H1 (cell line): ENCODE measurements at regions not wholly inside any gene's neighbourhood (a gene's known extent, or its start where the extent isn't known, plus 50 kb on each side); places are given as distances from the start of the nearest gene placed in this dataset.

Experiments used
- CTCF ChIA-PET: fragments of 300-600 bp; sonication (Branson Sonifier 250); formaldehyde crosslinking; loops from one replicate; lab custom pipeline; 2021; ENCODE audit not compliant: partially characterized antibody; lab: Charles Lee
- POLR2A ChIA-PET: fragments of 300-600 bp; sonication (Branson Sonifier 250); formaldehyde crosslinking; loops from one replicate; lab custom pipeline; 2021; ENCODE audit warnings: inconsistent platforms; ENCODE audit not compliant: partially characterized antibody; lab: Charles Lee
- DNase-seq, 2 experiments: peaks; one replicate each; pipeline versions ENCODE4 v3.0.0 to v3.0.0-alpha.2; 2010 to 2022; ENCODE audit warnings: low spot score in 2 of 2, low read depth in 1 of 2, mixed read lengths in 1 of 2
- FAIRE-seq: peaks from 2 replicates; lab custom pipeline; 2011; peaks lifted over from hg19 to GRCh38; lab: Jason Lieb, UNC
- H2AFZ ChIP-seq: 2 replicates; pipeline ENCODE4 v1.8.1; 2012; ENCODE audit warnings: low read length, inconsistent platforms
- H2AK5ac ChIP-seq: 2 replicates; pipeline ENCODE4 v1.6.1; 2013; ENCODE audit warnings: low read depth, low read length
- H2BK120ac ChIP-seq: replicated peaks from 2 replicates; pipeline ENCODE3; 2013; ENCODE audit warnings: low read depth, low read length, inconsistent platforms
- H2BK12ac ChIP-seq: 2 replicates; pipeline ENCODE4 v1.6.1; 2013; ENCODE audit warnings: low read depth, low read length
- H2BK15ac ChIP-seq: 2 replicates; pipeline ENCODE4 v1.6.1; 2013; ENCODE audit warnings: low read length
- H2BK20ac ChIP-seq: 2 replicates; pipeline ENCODE4 v1.6.1; 2013; ENCODE audit warnings: low read length
- H2BK5ac ChIP-seq: 2 replicates; pipeline ENCODE4 v1.6.1; 2013; ENCODE audit warnings: low read depth, low read length
- H3K14ac ChIP-seq: 2 replicates; pipeline ENCODE4 v1.6.1; 2013; ENCODE audit warnings: inconsistent platforms; ENCODE audit not compliant: insufficient read length
- H3K18ac ChIP-seq: 2 replicates; pipeline ENCODE4 v1.6.1; 2013; ENCODE audit warnings: low read length; ENCODE audit errors: extremely low read depth
- H3K23ac ChIP-seq: 2 replicates; pipeline ENCODE4 v1.6.1; 2013; ENCODE audit warnings: inconsistent platforms; ENCODE audit not compliant: insufficient read length
- H3K23me2 ChIP-seq: 2 replicates; pipeline ENCODE4 v1.6.1; 2013; ENCODE audit warnings: low read depth, low read length
- H3K27ac ChIP-seq: 2 replicates; pipeline ENCODE4 v1.6.1; 2011; ENCODE audit warnings: low read depth, low read length, inconsistent platforms
- H3K27me3 ChIP-seq, 4 experiments: replicated peaks in 1 of 4; 1 replicate in 1 of 4; 2 replicates in 3 of 4; pipeline versions ENCODE4 v1.6.1 to v1.8.1; 2011 to 2013; ENCODE audit warnings: low read length in 3 of 4, mild to moderate bottlenecking in 3 of 4, inconsistent platforms in 2 of 4, mixed read lengths in 2 of 4, moderate library complexity in 1 of 4; ENCODE audit not compliant: control insufficient read depth in 3 of 4, insufficient read depth in 3 of 4; ENCODE audit errors: extremely low read depth in 1 of 4
- H3K36me3 ChIP-seq, 4 experiments: 2 replicates each; pipeline versions ENCODE4 v1.6.1 to v1.8.1; 2011 to 2013; ENCODE audit warnings: mild to moderate bottlenecking in 4 of 4, low read length in 3 of 4, moderate library complexity in 2 of 4, control low read depth in 1 of 4, inconsistent platforms in 1 of 4; ENCODE audit not compliant: insufficient read depth in 4 of 4, control insufficient read depth in 2 of 4
- H3K4ac ChIP-seq: replicated peaks from 2 replicates; pipeline ENCODE3; 2013; ENCODE audit warnings: low read length, low read depth, mixed read lengths, inconsistent platforms; ENCODE audit not compliant: insufficient read length
- H3K4me1 ChIP-seq, 4 experiments: replicated peaks in 1 of 4; 1 replicate in 1 of 4; 2 replicates in 3 of 4; pipeline versions ENCODE4 v1.6.1 to v1.8.1; 2011 to 2013; ENCODE audit warnings: low read length in 3 of 4, inconsistent platforms in 2 of 4, mixed read lengths in 1 of 4; ENCODE audit not compliant: insufficient read depth in 4 of 4, control insufficient read depth in 3 of 4
- H3K4me2 ChIP-seq, 2 experiments: 2 replicates each; pipeline versions ENCODE4 v1.6.1 to v1.8.1; 2011 to 2013; ENCODE audit warnings: low read depth in 2 of 2, low read length in 2 of 2, control low read depth in 1 of 2, inconsistent platforms in 1 of 2, mild to moderate bottlenecking in 1 of 2; ENCODE audit not compliant: insufficient read depth in 1 of 2
- H3K4me3 ChIP-seq, 4 experiments: fragments of 200-600, 300-600 bp in 1 of 4; sonication (generic), shearing (Covaris generic), sonication (Bioruptor Twin) in 1 of 4; 2 replicates each; pipeline versions ENCODE4 v1.5.1 to v1.8.1; 2011 to 2016; ENCODE audit warnings: low read length in 4 of 4, low read depth in 3 of 4, control low read depth in 2 of 4, inconsistent platforms in 2 of 4, mild to moderate bottlenecking in 2 of 4, mixed read lengths in 1 of 4, moderate library complexity in 1 of 4; ENCODE audit not compliant: insufficient read depth in 2 of 4; ENCODE audit errors: extremely low read depth in 1 of 4
- H3K56ac ChIP-seq: replicated peaks from 2 replicates; pipeline ENCODE3; 2013; ENCODE audit warnings: low read depth, mild to moderate bottlenecking, mixed read lengths, low read length, inconsistent platforms; ENCODE audit not compliant: insufficient read length
- H3K79me1 ChIP-seq: 2 replicates; pipeline ENCODE4 v1.6.1; 2013; ENCODE audit warnings: low read depth, low read length, control low read depth
- H3K79me2 ChIP-seq, 2 experiments: 2 replicates each; pipeline versions ENCODE4 v1.6.1 to v1.8.1; 2012 to 2013; ENCODE audit warnings: low read length in 2 of 2, mild to moderate bottlenecking in 2 of 2, inconsistent platforms in 1 of 2; ENCODE audit not compliant: insufficient read depth in 2 of 2, control insufficient read depth in 1 of 2
- H3K9ac ChIP-seq, 4 experiments: replicated peaks in 1 of 4; 1 replicate in 1 of 4; 2 replicates in 3 of 4; pipeline versions ENCODE4 v1.6.1 to v1.8.1; 2011 to 2013; ENCODE audit warnings: low read depth in 3 of 4, low read length in 3 of 4, control low read depth in 2 of 4, mild to moderate bottlenecking in 2 of 4, moderate library complexity in 2 of 4, inconsistent platforms in 1 of 4; ENCODE audit errors: extremely low read depth in 1 of 4
- H3K9me3 ChIP-seq, 2 experiments: 2 replicates each; pipeline versions ENCODE4 v1.6.1 to v1.8.1; 2012 to 2013; ENCODE audit warnings: mild to moderate bottlenecking in 2 of 2, moderate library complexity in 2 of 2, control low read depth in 1 of 2, inconsistent platforms in 1 of 2, low read depth in 1 of 2, low read length in 1 of 2, mixed read lengths in 1 of 2; ENCODE audit not compliant: insufficient read depth in 2 of 2
- H4K20me1 ChIP-seq, 2 experiments: replicated peaks in 1 of 2; 2 replicates each; pipeline versions ENCODE3 to v1.8.1; 2011 to 2013; ENCODE audit warnings: inconsistent platforms in 2 of 2, low read length in 2 of 2, mild to moderate bottlenecking in 1 of 2; ENCODE audit not compliant: insufficient read depth in 2 of 2, control insufficient read depth in 1 of 2
- H4K5ac ChIP-seq: 2 replicates; pipeline ENCODE4 v1.6.1; 2013; ENCODE audit warnings: low read length, low read depth, mixed read lengths, inconsistent platforms; ENCODE audit not compliant: insufficient read length
- H4K8ac ChIP-seq: 2 replicates; pipeline ENCODE4 v1.8.0; 2013; ENCODE audit warnings: mild to moderate bottlenecking, moderate library complexity, low read length, inconsistent platforms; ENCODE audit not compliant: insufficient read depth; ENCODE audit errors: extremely low read depth
- H4K91ac ChIP-seq: replicated peaks from 2 replicates; pipeline ENCODE3; 2013; ENCODE audit warnings: low read length, mixed read lengths, inconsistent platforms; ENCODE audit not compliant: insufficient read length
- CHD2 ChIP-seq: IDR thresholded peaks from 2 replicates; pipeline ENCODE4 v1.6.1; 2012; ENCODE audit warnings: low read length, improper control_type of control experiment
- KDM5A ChIP-seq: fragments of 200-600 bp; IDR thresholded peaks from 2 replicates; pipeline ENCODE4 v1.7.1; 2012; ENCODE audit warnings: mild to moderate bottlenecking, low read length, inconsistent platforms, mixed read lengths
- SP1 ChIP-seq: IDR thresholded peaks from 2 replicates; pipeline ENCODE4 v1.6.1; 2011; ENCODE audit warnings: low read depth, low read length
- WGBS, 2 experiments: shearing (Covaris generic) in 1 of 2; methylation state at CpG; one replicate each; pipeline versions ENCODE4 v1.1.6 to v1.1.7; 2013 to 2015; ENCODE audit warnings: low lambda C conversion rate in 2 of 2, mixed read lengths in 2 of 2, inconsistent platforms in 1 of 2, low coverage in 1 of 2, missing lambda C conversion rate in 1 of 2; ENCODE audit not compliant: insufficient replicate concordance in 2 of 2, insufficient coverage in 1 of 2, insufficient read length in 1 of 2; ENCODE audit errors: extremely low coverage in 1 of 2, missing lambda C conversion rate in 1 of 2; 5-methylcytosine and 5-hydroxymethylcytosine counted together

DNA sequence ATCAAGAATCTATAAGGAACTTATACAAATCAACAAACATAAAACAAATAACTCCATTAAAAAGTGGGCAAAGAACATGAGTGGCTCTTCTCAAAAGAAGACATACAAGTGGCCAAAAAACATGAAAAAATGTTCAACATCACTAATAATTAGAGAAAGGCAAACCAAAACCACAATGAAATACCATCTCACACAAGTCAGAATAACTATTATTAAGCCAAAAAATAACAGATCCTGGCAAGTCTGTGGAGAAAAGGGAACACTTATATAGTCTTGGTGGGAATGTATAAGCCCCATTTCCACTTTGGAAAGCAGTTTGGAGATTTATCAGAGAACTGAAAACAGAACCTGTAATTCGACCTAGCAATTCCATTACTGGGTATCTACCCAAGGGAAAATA lies 921.0 kb downstream of the KCNA4 start:
- H4K5ac ChIP-seq, result no peak overlapping the region
- no peak for TF ChIP-seq SP1
- no peak for TF ChIP-seq KDM5A
- TF ChIP-seq CHD2, result no peak
- no peaks in the 10 kb centered on the region for H3K27me3 ChIP-seq
- no peaks in the 10 kb centered on the region for H3K4me1 ChIP-seq
- H2BK20ac ChIP-seq, result no peak overlapping the region
- 93% methylated on average over 1 of the region's 1 CpG; no CpG with 5 or more reads in 1 of the 2 experiments for WGBS, 2 experiments
- no peaks in the 10 kb centered on the region for H3K9me3 ChIP-seq
- H3K79me2 ChIP-seq, result no peaks in the 10 kb centered on the region
- no peak overlapping the region for H3K4me3 ChIP-seq
- DNase-seq (no peak), FAIRE-seq (no peak)
- no peak overlapping the region for H3K4me2 ChIP-seq
- ChIA-PET CTCF (no interaction called here), POLR2A (no interaction called here)
- no peak overlapping the region for H3K9ac ChIP-seq
- H3K23ac ChIP-seq, result no peak overlapping the region
- H3K79me1 ChIP-seq, result no peaks in the 10 kb centered on the region
- H3K36me3 ChIP-seq, result no peaks in the 10 kb centered on the region
- no peak overlapping the region for H2AK5ac ChIP-seq
- H3K18ac ChIP-seq, result no peak overlapping the region
- no peak overlapping the region for H2AFZ ChIP-seq
- no peak overlapping the region for H2BK15ac ChIP-seq
- no peak overlapping the region for H2BK120ac ChIP-seq
- H2BK5ac ChIP-seq, result no peak overlapping the region
- no peaks in the 10 kb centered on the region for H4K20me1 ChIP-seq
- H3K56ac ChIP-seq, result no peak overlapping the region
- H2BK12ac ChIP-seq, result no peak overlapping the region
- no peak overlapping the region for H3K27ac ChIP-seq
- H3K14ac ChIP-seq, result no peak overlapping the region
- H4K8ac ChIP-seq, result no peak overlapping the region
- H4K91ac ChIP-seq, result no peak overlapping the region
- H3K23me2 ChIP-seq, result no peaks in the 10 kb centered on the region
- H3K4ac ChIP-seq, result no peak overlapping the region
